Activated CD4-positive, alpha-beta T cell treated with anti-CD3 and anti-CD28 coated beads for 36 hours (primary cell): ENCODE measurements at regions not wholly inside any gene's neighbourhood (a gene's known extent, or its start where the extent isn't known, plus 50 kb on each side); places are given as distances from the start of the nearest gene placed in this dataset.

Experiments
- ATAC-seq: fragments of 200-7000 bp; cut with Tn5 transposase; one replicate; pipeline ENCODE4 v1.10.0; 2021; ENCODE audit warnings: mild to moderate bottlenecking, moderate library complexity
- CTCF ChIA-PET: fragments of 350-600 bp; sonication (Branson Sonifier 250); formaldehyde crosslinking; loops from one replicate; lab custom pipeline; 2021; ENCODE audit warnings: antibody characterized with exemption; lab: Charles Lee
- POLR2A ChIA-PET: fragments of 350-600 bp; sonication (Branson Sonifier 250); formaldehyde crosslinking; loops from one replicate; lab custom pipeline; 2021; ENCODE audit warnings: antibody characterized with exemption, inconsistent platforms; lab: Charles Lee
- DNase-seq: peaks from one replicate; pipeline ENCODE4 v3.0.0-alpha.2; 2020
- H3K27ac Mint-ChIP-seq: one replicate; pipeline ENCODE4 v1.8.0; 2021; ENCODE audit warnings: mixed read lengths
- H3K27me3 Mint-ChIP-seq: one replicate; pipeline ENCODE4 v1.8.0; 2021; ENCODE audit warnings: mixed read lengths
- H3K36me3 Mint-ChIP-seq: one replicate; pipeline ENCODE4 v1.8.0; 2021; ENCODE audit warnings: low read depth, mixed read lengths
- H3K4me1 Mint-ChIP-seq: one replicate; pipeline ENCODE4 v1.8.0; 2021; ENCODE audit warnings: mixed read lengths
- H3K4me3 Mint-ChIP-seq: one replicate; pipeline ENCODE4 v1.8.0; 2021; ENCODE audit warnings: mild to moderate bottlenecking, moderate library complexity, mixed read lengths
- H3K9me3 Mint-ChIP-seq: one replicate; pipeline ENCODE4 v1.8.0; 2021; ENCODE audit warnings: low read depth, mixed read lengths
- intact Hi-C, 2 experiments: fragments of 100-400 bp; cut with DNase I in 1 of 2; cut with micrococcal nuclease in 1 of 2; formaldehyde crosslinking; loops; one replicate each; pipeline versions ENCODE4 v1.14.2 to v1.15.1; 2022 to 2024; cut with DNase I, micrococcal nuclease

GRCh38 chr11:129242855-129243254 lies 50.7 kb upstream of the ARHGAP32 start:
- ATAC-seq (no peak), DNase-seq (no peak)
- peaks cover 37% of the 10 kb centered on the region for H3K4me1 Mint-ChIP-seq
- no peak overlapping the region for H3K4me3 Mint-ChIP-seq
- POLR2A ChIA-PET, result no interaction called here
- no peaks in the 10 kb centered on the region for H3K27me3 Mint-ChIP-seq
- H3K36me3 Mint-ChIP-seq, result no peaks in the 10 kb centered on the region
- no peak overlapping the region for H3K27ac Mint-ChIP-seq
- intact Hi-C loops, result no loop called here
- CTCF ChIA-PET, result interaction anchor here (0.6 kb wide), 2 partner anchors 9 to 84 kb away, joined by 3 read pairs; no protein-coding TSS in a partner anchor
- H3K9me3 Mint-ChIP-seq, result peaks cover under 1% of the 10 kb centered on the region
